MG63 (cell line): ENCODE measurements at regions not wholly inside any gene's neighbourhood (a gene's known extent, or its start where the extent isn't known, plus 50 kb on each side); places are given as distances from the start of the nearest gene placed in this dataset.

ENCODE experiments used
- DNase-seq: peaks from one replicate; pipeline ENCODE4 v3.0.0-alpha.2; 2020
- H3K27me3 ChIP-seq: fragments of 250-450 bp; sonication (Bioruptor Pico); 2 replicates; pipeline ENCODE4 v1.5.1; 2020; ENCODE audit warnings: mild to moderate bottlenecking, moderate library complexity
- H3K36me3 ChIP-seq: fragments of 250-450 bp; sonication (Bioruptor Pico); 2 replicates; pipeline ENCODE4 v1.5.1; 2020; ENCODE audit warnings: mild to moderate bottlenecking, moderate library complexity
- H3K4me3 ChIP-seq: fragments of 250-450 bp; sonication (Bioruptor Pico); 2 replicates; pipeline ENCODE4 v1.5.1; 2020; ENCODE audit warnings: mild to moderate bottlenecking, moderate library complexity
- H3K9me3 ChIP-seq: fragments of 250-450 bp; sonication (Bioruptor Pico); 2 replicates; pipeline ENCODE4 v1.5.1; 2020; ENCODE audit warnings: mild to moderate bottlenecking, moderate library complexity

DNA sequence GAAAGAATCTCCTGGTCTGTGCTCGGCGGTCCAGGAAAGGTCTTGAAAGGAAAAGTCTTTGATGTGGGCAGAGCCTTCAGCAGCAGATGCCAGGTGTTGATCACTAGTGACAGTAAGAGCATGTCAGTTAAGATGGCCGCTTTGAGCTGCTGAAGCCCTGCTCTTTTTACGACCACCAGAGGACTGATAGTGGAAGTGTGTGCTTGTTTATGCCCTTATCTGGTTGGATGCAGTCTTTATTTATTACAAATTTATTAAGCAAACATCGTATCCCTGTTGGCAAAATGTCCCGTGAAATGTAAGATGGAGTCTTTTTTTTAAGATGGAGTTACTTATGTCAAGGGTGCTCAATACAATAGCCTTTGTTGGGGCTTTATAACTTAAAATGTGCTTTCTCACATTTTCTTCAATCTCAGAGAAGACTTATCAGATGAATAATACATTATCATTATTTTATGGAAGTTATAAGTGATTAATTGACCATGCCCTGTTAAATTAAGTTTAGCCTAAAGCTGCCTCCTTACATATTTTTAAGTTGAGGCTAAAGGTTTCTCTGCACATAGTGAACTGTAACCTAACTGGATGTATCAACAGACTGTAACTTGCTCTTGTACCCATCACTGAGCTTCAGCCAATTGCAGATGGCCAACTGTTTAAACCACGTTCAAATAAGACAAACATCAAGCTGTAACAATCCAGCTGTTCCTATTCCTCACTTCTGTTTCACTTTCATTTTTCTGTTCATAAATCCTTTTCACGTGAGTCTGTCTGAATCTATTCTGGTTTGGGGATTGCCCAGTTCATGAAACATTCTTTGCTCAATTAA, 97.4 kb upstream of the PIK3CG start:
- no peaks in the 10 kb centered on the region for H3K9me3 ChIP-seq
- no peaks in the 10 kb centered on the region for H3K27me3 ChIP-seq
- peak overlapping the region; percentile 31 for H3K4me3 ChIP-seq
- no peaks in the 10 kb centered on the region for H3K36me3 ChIP-seq
- DNase-seq, result no peak

DNA sequence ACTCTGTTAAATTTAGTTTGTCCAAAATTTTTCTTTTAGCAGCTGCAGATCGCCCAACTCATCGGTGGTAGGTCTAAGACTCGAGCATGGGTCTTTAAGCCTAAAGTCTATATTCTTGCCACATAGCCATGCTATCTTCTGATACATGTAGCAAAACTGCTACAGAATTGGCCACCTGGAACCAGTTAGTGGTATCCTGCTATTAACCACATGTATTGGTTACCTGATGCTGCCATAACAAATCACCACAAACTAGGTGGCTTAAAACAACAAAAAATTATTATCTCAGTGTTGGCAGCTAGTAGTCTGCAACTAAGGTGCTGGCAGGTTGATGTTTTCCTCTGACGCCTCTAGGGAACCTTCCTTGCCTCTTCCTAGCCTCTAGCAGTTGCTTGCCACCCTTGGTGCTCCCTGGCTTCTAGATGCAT, 96.7 kb upstream of the PIK3CG start:
- H3K4me3 ChIP-seq, result peak overlapping the region; percentile 31
- no peaks in the 10 kb centered on the region for H3K27me3 ChIP-seq
- H3K9me3 ChIP-seq, result no peaks in the 10 kb centered on the region
- DNase-seq, result peak; percentile 12
- H3K36me3 ChIP-seq, result no peaks in the 10 kb centered on the region

DNA sequence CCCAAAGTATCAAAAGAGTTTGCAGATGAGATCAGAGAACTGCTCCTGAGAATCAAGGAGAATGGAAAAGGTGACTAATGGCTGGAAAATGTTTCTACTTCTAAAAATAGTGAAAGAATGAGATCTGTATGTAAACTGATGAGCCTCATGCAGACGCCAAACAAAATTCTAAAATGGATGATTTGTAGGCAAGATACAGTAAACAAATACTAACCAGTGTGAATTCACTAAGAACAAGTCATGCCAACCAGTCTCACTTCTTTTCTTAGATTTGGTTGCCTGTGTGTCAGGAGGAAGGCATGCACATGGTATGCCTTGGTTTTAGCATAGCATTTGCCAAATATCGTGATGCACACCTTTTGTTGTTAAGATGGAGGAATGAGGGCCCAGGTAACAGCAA, 94.9 kb upstream of the PIK3CG start:
- peak; percentile 43 for DNase-seq
- Histone ChIP-seq H3K36me3 (no peaks in the 10 kb centered on the region), H3K27me3 (no peaks in the 10 kb centered on the region), H3K4me3 (no peak overlapping the region), H3K9me3 (no peaks in the 10 kb centered on the region)

DNA sequence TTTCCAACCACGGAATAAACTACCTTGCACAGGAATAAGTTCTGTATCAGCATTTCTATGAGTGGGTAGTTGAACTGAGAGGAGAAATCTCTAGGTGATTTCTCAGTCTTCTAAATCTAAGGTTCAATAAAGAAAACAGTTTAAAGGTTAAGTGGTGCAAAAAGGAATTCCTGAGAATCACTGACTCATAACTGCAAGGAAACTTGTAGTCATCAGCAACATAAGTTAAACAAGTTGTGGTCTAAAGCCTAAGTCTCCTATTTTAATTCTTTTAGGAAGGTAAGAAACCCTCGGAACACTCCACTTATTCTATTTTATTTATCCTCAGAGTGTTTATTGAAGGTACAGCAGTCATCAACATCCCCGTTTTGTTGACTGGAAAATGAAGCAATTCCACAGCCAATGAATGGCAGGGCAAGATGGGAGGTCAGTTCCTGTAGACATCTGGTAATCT, 92.4 kb upstream of the PIK3CG start:
- Histone ChIP-seq H3K36me3 (no peaks in the 10 kb centered on the region), H3K4me3 (no peak overlapping the region), H3K9me3 (no peaks in the 10 kb centered on the region), H3K27me3 (no peaks in the 10 kb centered on the region)
- DNase-seq, result no peak

DNA sequence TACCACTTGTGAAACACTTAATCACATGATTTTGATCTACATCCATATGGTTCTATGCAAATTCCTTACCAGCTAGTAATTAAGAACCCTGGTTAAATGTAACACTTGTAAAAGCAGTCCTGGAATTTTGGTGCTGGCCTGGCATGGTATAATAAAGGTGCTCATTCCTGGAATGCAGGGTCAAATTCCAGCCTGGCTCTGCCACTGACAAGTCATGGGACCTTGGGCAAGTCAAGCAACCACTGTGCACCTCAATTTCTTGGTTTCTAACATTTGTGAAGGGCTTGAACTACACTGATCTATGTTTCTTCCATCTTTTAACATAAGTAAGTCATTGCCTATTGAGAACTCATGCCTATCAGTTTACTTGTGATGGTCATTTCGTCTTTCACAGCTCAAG, 91.9 kb upstream of the PIK3CG start:
- Histone ChIP-seq H3K9me3 (no peaks in the 10 kb centered on the region), H3K4me3 (no peak overlapping the region), H3K27me3 (no peaks in the 10 kb centered on the region), H3K36me3 (no peaks in the 10 kb centered on the region)
- no peak for DNase-seq

DNA sequence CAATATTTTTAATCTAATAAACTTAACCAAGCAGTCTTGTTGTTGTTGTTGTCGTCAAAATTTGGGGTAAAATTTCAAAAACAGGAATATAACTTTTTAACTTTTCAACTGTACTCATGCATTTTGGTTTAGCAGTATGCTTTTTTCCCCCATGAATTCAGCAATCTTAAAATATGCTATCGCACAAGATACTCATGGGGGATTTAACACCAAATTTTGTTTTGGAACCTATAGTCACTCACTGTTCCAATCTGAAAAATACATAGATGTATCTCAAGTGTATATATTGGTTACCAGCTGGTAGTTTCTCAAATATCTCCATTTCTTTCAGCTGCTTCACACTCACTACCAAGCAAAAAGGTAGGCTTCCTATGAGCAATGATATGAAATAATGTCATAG, 91.4 kb upstream of the PIK3CG start:
- Histone ChIP-seq H3K4me3 (no peak overlapping the region), H3K9me3 (no peaks in the 10 kb centered on the region), H3K27me3 (no peaks in the 10 kb centered on the region), H3K36me3 (no peaks in the 10 kb centered on the region)
- DNase-seq, result no peak

DNA sequence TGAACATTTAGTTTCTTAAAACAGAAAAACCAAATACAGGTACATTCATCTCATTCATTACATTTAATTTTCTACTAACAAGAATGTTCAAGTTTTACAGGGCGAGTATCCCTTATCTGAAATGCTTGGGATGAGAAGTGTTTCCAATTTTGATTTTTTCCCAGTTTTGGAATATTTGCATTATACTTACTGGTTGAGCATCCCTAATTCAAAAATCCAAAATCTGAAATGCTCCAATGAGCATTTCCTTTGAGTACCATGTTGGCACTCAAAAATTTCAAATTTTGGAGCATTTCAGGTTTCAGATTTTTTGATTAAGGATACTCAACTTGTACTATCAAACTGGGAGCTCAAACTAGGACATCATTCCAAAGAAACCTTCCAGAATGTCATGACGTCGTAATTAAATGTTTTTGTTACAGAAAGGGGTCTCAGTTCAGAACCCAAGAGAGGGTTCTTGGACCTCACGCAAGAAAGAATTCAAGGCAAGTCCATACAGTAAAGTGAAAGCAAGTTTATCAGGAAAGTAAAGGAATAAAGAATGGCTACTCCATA, 90.8 kb upstream of the PIK3CG start:
- H3K36me3 ChIP-seq, result no peaks in the 10 kb centered on the region
- H3K27me3 ChIP-seq, result no peaks in the 10 kb centered on the region
- no peaks in the 10 kb centered on the region for H3K9me3 ChIP-seq
- H3K4me3 ChIP-seq, result no peak overlapping the region
- no peak for DNase-seq

DNA sequence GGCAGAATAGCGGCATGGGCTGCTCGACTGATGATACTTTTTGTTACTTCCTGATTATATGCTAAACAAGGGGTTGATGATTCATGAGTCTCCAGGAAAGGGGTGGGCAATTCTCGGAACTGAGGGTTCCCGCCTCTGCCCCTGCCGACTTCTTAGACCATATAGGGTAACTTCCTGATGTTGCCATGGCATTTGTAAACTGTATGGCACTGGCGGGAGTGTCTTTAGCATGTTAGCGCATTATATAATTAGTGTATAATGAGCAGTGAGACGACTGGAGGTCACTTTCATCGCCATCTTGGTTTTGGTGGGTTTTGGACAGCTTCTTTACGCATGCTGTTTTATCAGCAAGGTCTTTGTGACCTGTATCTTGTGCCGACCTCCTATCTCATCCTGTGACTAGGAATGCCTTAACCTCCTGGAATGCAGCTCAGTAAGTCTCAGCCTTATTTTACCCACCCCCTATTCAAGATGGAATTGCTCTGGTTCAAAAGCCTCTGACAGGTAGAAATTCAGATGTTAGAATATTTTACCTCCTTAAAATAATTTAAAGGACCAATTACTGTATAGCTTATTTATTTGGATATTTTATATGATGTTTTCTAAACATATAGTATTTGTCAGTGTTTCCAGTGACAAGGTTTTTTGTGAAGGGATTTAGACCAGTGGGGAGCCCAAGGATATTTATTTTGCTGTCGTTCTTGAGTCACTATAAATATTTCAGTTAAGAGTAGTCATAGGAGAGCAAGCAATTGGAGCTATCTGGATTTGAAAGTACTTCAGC, 90.1 kb upstream of the PIK3CG start:
- Histone ChIP-seq H3K27me3 (no peaks in the 10 kb centered on the region), H3K36me3 (no peaks in the 10 kb centered on the region), H3K4me3 (no peak overlapping the region), H3K9me3 (no peaks in the 10 kb centered on the region)
- no peak for DNase-seq

DNA sequence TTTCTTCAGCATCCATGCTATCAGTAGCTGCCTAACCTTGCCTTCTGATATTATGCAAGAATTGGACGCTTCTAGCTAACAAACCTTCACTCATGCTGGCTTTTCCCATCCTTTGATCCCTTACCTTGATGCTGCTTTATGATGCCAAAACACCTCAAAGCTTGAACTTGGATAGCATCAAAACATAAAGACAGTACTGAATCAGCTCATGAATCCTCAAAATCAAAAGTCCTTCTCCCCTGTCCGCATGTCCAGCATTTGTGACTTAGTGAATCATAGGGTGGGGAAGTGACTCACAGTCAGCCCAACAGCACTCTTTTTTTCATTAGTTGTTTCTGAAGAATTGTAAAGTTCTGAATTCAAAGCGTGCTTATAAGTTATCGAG, 89.5 kb upstream of the PIK3CG start:
- Histone ChIP-seq H3K4me3 (no peak overlapping the region), H3K36me3 (no peaks in the 10 kb centered on the region), H3K27me3 (no peaks in the 10 kb centered on the region), H3K9me3 (no peaks in the 10 kb centered on the region)
- DNase-seq, result peak; percentile 48

DNA sequence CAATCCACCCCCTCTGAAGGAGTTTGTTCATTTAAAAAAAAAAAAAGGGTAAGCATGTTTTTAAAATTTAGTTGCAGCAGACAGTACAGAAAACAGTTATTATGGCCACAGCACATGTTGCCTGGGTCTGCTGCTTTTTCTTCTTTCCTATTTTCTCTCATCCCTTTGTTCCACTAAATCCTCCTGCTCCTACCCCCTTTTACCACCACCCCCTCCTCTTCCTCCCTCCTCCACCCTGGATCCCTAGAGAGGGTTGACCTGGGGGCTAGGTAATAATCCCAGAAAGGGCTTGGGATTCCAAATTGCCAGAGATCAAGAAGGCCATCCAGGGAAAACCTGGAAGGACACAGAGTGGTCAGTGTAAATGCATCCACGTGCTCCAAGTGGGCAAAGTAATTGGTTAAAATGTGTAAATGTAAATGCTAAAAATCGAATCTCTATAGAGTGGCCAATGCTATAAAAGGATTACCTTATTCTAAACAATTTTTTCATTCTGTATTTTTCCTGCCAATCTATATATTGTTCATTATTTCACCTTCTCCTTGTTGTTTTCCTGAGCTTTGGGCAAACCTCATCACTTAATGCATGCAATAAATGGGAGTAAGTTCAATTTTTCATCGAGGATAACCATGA, 89.0 kb upstream of the PIK3CG start:
- H3K4me3 ChIP-seq, result no peak overlapping the region
- no peaks in the 10 kb centered on the region for H3K36me3 ChIP-seq
- H3K9me3 ChIP-seq, result no peaks in the 10 kb centered on the region
- no peaks in the 10 kb centered on the region for H3K27me3 ChIP-seq
- DNase-seq, result no peak

DNA sequence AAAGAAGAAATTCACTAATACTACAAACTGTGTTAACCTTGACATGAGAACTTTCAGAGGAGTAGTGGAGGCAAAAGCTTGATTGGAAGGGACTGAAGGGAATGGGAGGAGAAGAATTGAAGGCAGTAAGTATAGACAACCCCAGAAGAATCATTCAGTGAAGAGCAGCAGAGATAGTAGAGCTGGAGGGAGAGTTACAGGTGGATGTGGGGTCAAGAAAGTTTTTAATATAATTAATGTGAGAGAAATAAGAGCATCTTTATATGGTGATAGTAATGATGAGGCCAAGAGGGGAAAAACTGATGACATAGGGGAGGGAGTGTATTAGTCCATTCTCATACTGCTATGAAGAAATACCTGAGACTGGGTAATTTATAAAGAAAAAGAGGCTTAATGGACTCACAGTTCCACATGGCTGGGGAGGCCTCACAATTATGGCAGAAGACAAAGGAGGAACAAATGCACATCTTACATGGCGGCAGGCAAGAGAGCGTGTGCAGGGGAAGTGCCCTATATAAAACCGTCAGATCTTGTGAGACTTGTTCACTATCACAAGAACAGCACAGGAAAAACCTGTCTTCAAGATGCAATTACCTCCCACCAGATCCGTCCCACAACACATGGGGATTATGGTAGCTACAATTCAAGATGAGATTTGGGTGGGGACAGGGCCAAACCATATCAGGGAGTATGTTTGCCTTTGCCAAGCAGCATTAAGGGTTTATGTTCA, 88.3 kb upstream of the PIK3CG start:
- no peak overlapping the region for H3K4me3 ChIP-seq
- H3K36me3 ChIP-seq, result no peaks in the 10 kb centered on the region

DNA sequence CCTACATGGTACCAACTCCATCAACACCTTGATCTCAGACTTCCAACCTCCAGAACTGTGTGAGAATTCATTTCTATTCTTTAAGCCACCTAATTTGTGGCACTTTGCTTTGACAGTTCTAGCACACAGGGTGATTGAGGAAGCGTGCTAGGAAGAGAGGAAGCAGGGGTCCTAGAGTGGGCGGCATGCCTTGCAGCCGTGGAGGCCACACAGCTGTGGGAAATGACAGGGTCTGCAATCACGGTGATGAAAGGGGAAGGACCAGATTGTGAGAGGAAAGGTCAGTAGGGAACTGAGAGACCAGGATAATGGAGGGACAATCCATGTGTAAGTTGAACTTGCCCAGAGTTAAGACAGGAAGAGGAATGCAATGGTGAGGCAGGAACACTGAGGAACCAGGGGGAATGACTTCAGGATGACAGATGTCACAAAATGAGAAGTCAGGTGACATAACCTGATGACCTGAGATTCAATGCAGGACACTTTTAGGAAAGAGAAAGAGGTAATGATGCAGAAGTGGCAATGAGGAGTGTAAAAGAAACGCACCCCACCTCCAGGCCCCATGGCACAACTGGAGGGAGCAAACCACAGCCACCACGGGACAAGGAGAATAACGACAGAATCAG, 87.3 kb upstream of the PIK3CG start:
- Histone ChIP-seq H3K4me3 (no peak overlapping the region), H3K36me3 (no peaks in the 10 kb centered on the region), H3K27me3 (no peaks in the 10 kb centered on the region), H3K9me3 (no peaks in the 10 kb centered on the region)
- no peak for DNase-seq

More for the DNA sequence above, 88.3 kb upstream of the PIK3CG start:
- H3K27me3 ChIP-seq, result no peaks in the 10 kb centered on the region
- no peaks in the 10 kb centered on the region for H3K9me3 ChIP-seq
- no peak for DNase-seq

DNA sequence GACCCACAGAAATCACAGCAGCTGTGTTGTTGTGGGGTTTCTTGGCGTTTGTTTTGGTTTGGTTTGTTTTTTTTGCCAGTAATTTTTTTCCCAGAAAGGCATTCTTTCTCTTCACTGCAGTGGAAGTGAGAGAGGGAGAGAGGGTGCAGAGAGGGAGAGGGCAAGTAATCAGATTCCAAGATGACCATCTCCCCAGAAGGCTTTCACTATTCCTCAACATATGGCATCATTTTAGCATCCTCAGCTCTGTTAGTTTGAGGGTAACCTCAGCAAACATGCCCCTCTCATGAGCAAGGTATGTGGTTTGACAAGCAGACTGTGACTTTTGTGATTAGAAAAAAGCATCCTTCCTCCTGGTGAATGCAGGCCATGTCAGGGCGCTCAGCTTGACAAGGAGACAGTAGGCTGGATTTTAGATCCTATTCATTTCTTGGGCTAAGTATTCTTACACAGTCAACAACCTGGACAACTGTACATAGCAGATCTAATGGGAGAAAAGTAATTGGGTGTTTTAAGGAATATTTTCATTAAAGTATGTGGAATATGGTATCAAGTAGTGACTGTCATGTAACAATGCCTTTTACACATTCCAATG, 86.3 kb upstream of the PIK3CG start:
- H3K27me3 ChIP-seq, result no peaks in the 10 kb centered on the region
- no peak for DNase-seq
- no peak overlapping the region for H3K4me3 ChIP-seq
- no peaks in the 10 kb centered on the region for H3K9me3 ChIP-seq
- no peaks in the 10 kb centered on the region for H3K36me3 ChIP-seq

DNA sequence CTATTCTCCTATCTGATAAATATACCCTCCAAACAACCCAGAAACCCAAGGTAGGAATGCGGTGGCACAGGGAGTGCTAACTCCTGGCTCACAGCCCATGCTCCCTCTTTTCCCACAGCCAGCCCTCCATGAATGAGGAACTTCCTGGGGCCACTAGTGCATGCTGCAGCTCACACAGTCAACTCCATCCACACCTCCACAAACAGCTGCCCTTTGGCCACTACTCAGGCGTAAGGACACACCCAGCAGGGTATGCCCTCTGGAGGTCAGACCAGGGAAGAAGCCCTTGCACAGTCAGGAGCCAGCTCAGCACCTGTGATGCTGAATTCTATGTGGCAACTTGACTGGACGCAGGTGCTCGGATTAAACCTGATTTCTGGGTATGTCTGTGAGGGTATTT, 85.2 kb upstream of the PIK3CG start:
- Histone ChIP-seq H3K4me3 (no peak overlapping the region), H3K36me3 (no peaks in the 10 kb centered on the region), H3K9me3 (no peaks in the 10 kb centered on the region), H3K27me3 (no peaks in the 10 kb centered on the region)
- DNase-seq, result peak; percentile 16

DNA sequence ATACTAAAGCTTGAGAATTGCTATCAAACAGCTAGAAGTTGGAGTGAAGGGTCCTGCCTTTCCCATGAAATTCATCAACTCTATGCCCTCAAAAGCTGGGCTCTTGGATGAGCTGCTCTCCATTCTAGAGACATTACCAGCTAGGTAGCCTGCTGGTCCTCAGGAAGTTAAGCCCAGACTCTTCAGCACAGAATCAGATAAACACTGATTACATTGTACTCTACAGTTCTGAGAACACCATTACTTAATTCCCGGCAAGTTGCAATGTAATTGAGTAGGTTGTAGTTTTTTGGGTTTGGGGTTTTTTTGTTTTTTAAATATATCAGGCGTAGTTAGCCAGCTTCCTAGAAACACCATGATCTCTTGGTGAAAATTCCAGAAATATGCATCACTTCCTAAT, 84.1 kb upstream of the PIK3CG start:
- no peaks in the 10 kb centered on the region for H3K9me3 ChIP-seq
- H3K27me3 ChIP-seq, result no peaks in the 10 kb centered on the region
- no peaks in the 10 kb centered on the region for H3K36me3 ChIP-seq
- DNase-seq, result no peak
- H3K4me3 ChIP-seq, result no peak overlapping the region
